Activated CD4-positive, alpha-beta T cell treated with anti-CD3 and anti-CD28 coated beads, Interleukin-2, Interleukin-6, amounts not matched to agents 100 ng/mL and 50 ng/mL, durations not matched to agents 16 hours and 8 hours (primary cell): ENCODE measurements at regions not wholly inside any gene's neighbourhood (a gene's known extent, or its start where the extent isn't known, plus 50 kb on each side); places are given as distances from the start of the nearest gene placed in this dataset.
"Not testable (repeated sequence)": the region's sequence is repeated elsewhere in the genome, so short reads cannot be mapped to it uniquely, and the experiment has no call there.

Experiments used
- DNase-seq: peaks from one replicate; pipeline ENCODE4 v3.0.0-alpha.2; 2020

DNA sequence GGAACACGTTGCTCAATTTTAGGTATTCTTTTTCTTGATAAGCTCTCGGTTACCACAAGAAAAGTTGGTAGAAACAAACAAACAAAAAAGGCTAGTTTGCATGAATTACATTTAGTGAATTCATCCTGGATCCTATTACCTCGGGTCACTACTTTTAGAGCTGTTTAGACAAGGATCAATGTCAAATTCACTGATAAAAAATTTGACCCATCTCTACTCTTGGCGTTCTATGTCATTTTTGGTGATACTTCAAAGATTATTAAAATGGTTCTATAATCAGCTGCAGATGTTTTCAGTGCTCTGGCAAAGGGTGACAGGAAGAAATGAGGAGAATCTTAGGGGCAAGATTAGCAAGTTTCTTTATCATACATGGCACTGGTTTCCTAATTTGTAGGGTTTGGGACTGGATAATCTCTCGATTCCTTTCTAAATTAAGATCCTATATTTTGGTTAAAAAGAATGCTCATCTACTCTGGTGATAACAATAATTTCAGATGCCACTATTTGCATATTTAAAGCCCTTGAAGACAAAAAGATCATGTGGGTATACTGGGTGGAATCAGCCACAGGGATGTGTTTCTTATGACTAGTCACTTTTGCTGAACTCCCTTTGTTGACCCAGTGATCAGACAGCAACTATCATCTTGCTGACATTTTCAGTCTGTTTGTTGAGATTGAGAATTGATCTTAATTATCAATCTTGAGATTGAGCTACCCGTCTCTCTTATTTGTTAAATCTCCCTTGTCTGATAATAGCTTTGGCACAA, 442.9 kb downstream of the AASDHPPT start:
- no peak for DNase-seq

DNA sequence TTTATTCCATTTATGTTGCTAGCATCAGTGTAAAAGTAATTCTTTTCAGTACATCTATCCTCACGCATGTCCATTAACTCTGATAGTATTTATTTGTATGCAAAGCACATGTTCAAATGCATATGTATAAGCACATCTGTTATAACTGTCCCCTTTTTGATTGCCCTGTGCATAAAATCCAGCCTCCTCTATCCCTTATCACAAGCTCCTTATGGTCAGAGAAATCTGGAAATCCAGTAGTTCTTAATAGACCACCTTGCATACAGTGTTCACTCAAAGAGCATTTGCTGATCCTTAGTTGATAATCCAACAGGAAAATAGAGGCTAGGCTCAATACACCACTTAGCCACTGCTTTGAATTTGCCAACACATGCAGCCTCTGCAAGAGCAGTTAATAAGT, 443.5 kb downstream of the AASDHPPT start:
- no peak for DNase-seq

DNA sequence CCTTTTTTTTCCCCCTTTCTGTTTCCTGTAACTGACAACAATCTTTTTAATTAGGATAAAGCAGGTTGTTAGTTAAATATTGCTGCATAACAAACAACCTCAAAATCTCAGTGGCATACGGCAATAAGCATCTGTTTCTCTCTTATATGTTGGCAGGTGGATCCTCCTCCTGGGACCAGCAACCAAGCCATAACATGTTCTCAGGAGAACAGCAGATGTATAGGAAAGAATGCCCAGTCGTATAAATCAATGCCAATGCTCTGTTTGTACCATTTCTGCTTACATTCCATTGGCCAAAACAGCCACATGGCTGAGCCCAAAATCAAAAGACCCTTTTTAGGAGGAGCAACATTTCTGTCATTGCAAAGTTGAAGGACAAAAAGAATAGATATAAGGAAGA, 445.7 kb downstream of the AASDHPPT start:
- DNase-seq: no peak

DNA sequence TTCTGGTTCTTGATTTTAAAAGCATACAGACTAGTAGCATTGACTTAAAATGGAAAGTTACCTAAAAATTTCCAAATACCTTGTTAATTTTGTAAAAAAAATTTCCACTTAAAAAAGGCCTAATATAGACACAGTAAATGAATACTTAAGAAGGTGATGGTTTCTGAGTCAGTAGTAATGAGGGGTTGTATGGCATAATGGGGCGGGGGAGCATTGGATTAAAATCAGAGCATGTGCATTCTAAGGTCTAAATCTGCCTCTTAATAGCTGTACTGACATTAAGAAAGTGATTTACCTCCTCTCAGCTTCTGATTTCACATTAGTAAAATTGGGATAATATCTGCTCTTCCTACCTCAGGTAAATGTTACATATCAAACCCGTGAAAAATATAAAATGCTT, 446.5 kb downstream of the AASDHPPT start:
- no peak for DNase-seq

DNA sequence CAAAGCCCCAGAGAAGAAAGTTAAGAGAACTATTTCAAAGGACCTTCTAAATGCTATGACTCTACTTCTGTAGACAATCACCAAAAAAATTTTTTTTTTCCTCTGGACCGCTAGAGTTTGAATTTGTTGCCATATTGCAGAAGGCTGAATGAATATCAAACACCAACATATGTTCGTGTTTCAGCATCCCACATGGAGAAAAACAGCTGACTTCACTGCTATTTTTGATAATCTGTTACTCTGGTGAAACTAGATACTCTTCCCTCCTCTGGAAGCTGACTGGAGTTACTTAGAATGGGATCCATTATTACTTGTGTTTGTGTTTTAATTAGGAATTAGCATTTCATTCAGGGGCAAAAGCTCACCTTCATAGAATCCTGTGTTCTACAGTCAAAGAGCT, 447.0 kb downstream of the AASDHPPT start:
- no peak for DNase-seq

DNA sequence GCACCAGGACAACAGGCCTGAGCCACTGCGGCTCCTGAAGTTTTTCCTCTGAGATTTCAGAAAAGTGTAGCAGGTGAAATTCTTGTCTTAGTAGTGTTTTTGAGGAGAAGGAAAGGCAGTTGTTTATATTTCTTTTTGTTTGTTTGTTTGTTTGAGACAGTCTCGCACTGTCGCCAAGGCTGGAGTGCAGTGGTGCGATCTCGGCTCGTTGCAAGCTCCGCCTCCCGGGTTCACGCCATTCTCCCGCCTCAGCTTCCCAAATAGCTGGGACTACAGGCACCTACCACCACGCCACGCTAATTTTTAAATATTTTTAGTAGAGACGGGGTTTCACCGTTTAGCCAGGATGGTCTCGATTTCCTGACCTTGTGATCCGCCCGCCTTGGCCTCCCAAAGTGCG, 454.2 kb downstream of the AASDHPPT start:
- not testable (repeated sequence) for DNase-seq

DNA sequence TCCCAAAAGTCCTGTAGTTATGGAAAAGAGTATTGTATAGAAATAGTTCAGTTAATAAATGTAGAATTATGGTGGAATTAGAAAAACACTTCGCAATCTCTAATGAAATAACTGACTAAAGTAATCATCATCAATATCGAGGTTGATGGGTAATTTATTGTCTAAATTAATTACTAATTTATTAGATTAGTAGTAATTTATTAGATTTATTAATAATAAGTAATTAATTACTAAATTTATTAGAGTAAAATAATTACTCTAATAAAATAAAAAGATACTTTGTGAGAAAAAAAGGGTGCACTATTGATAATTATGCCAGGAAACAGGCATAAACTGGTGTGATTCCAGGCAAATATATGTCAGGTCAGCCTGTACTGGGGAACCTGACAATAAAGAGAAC, 455.6 kb downstream of the AASDHPPT start:
- no peak for DNase-seq

DNA sequence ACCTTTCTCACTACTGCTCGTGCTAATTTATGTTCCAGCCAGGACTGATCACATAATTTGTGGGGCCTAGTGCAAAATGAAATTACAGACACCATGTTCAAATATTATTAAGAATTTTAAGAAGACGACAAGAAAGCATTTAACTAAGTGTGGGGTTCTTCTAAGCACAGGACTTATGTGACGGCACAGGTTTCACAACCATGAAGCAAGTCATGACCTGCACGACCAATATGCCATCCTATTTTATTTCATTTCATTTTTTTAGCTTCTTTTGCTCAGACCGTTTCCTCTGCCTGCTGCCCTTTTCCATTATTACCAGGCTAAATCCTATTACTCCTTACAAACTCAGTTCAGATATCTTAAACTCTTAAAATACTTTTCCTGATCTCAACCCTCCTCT, 462.5 kb downstream of the AASDHPPT start:
- DNase-seq: no peak

DNA sequence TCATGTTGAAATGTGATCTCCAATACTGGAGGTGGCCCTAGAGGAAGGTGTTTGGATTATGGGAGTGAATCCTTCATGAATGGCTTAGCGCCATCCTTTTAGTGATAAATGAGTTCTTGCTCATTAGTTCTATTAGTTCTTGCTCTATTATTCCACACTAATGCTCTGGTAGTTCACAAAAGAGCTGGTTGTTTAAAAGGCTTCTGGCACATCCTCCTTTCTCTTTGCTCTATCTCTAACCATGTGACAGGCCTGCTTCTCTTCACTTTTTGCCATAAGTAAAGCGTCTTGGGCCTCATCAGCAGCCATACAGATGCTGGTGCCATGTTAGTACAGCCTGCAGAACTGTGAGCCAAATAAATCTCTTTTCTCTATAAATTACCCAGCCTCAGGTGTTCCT, 469.9 kb downstream of the GUCY1A2 start:
- no peak for DNase-seq

DNA sequence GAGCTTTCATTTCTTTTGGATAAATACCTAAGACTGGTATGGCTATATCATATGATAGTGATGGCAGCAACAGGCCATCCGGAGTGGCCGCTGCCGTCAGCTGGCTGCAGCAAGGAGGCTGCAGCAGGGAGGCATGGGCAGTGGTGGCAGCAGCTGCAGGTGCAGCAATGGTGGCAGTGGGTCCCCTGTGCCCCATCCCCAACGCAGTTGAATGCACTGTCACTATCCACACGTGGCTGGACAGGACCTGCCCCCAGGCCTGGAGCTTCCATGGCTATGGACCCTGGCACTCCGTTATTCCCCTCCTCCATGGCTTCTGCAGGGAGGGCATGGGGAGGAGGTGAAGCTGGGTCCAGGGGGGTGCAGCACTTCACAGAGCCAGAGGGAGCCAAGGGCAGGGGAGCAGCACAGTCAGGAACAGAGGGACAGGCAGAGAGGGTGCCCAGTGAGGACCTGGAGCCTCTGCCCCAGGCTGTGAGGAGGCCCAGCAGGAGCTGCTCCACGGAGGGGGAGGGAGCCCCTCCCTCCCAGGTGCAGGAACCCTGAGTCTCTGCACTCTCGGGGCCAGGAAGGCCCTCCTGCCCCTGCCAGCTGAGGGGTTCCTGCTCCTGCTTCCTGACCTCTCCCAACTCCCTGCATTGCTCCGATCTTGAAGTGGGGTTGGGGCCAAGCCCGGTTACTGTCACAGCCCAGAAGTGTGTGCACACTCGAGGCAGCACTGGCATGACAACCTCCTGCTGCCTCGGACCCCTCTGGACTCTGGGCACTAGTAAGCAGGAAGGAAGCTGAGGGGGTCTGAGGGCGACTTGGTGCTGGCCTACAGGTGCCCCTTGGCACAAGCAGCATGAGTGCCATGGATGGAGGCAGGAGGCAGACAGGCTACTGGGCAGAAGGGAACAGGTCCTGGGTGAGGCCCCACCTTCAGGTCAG, 466.3 kb downstream of the GUCY1A2 start:
- DNase-seq: no peak

DNA sequence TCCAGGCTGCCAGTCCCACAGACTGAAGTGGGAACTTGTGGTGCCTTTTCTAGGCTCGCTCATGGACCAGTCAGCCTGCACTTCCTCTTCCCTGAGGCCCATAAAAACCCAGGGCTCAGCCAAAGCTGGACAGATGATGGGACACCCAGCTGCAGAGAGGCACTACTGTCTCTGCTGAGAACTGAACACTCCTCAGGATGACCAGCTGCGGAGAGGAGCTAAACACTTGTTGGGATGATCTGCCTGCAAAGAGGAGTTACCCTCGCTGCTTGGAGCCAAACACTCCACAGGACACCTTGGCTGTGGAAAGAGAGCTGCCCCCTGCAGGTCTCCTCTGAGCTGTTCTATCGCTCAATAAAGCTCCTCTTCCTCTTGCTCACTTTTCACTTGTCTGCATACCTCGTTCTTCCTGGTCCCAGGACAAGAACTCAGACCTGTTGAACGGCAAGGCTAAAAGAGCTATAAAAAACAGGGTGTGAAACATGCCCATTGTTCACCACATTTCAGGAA, 465.5 kb downstream of the GUCY1A2 start:
- no peak for DNase-seq

DNA sequence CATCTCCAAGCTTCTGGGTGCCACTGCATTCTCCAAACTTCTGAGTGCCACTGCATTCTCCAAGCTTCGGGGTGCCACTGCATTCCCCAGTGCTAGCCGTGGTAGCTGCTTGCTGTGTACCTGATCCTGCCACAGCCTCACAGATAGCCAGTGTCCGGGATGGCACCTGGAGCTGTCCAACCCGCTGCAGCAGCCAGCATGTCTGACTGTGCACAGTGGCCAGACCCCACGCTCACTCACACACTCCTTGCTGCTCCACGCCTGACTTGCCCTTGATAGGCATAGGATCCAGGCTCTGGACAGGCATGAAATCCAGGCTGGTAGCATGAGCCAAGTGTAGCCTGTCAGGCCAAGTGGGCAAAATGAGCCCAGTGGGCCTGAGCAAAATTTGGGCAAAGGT, 465.0 kb downstream of the GUCY1A2 start:
- no peak for DNase-seq

DNA sequence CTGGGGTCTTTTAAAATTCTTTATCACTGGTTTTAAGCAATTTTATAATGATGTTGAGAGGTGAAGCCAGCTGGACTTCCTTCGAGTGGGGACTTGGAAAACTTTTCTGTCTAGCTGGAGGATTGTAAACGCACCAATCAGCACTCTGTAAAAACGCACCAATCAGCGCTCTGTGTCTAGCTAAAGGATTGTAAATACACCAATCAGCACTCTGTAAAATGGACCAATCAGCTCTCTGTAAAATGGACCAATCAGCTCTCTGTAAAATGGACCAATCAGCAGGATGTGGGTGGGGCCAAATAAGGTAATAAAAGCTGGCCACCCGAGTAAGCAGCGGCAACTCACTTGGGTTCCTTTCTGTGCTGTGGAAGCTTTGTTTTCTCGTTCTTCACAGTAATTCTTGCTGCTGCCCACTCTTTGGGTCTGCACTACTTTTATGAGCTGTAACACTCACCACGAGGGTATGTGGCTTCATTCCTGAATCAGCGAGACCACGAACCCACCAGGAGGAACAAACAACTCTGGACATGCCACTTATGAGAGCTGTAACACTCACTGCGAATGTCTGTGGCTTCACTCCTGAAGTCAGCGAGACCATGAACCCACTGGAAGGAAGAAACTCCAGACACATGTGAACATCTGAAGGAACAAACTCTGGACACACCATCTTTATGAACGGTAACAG, 462.6 kb downstream of the GUCY1A2 start:
- not testable (repeated sequence) for DNase-seq

DNA sequence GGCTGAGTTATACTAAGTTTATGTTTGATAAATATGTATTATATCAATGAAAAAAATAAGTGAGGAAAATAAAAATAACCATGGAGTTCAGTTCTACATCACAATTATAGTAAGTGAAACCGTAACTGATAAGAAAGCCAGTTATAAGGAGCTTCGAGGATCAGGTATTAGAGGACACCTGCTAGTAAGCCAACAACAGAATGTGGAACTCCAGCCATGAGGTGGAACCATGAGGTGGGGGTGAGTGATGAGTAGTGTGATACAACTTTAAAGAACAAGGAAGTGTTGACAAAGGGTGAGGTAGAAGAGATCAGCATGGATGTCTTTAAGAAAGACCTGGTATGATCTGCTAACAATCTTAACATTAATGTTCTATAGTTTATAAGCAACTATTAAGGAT, 452.9 kb downstream of the GUCY1A2 start:
- DNase-seq: no peak

DNA sequence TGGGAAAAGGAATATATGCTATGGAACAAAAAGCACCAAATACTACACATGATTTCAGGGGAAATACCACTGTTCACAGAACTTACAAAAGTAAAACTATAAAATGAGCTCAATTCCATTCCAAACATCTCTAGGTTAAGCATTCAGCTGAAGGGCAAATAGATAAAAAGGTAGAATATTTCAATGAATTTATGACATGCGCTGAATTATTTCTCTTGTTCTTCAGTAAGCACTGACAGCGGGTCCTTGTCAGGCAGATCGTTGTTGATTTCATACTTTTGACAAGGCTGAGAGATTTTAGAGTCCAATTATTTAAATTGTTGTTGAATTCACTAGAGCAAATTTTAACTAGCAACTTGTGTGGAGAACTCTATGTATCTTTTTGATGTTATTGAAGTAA, 449.6 kb downstream of the GUCY1A2 start:
- no peak for DNase-seq

DNA sequence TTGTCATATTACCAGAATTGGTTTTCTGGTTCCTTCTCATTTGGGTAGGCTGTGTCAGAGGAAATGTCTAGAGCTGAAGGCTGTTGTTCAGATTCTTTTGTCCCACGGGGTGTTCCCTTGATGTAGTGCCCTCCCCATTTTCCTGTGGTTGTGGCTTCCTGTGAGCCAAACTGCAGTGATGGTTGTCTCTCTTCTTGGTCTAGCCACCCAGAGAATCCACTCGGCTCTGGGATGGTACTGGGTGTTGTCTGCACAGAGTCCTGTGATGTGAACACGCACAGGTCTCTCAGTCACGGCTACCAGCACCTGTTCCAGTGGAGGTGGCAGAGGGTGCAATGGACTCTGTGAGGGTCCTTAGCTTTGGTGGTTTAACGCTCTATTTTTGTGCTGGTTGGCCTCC, 440.9 kb downstream of the GUCY1A2 start:
- DNase-seq: not testable (repeated sequence)

DNA sequence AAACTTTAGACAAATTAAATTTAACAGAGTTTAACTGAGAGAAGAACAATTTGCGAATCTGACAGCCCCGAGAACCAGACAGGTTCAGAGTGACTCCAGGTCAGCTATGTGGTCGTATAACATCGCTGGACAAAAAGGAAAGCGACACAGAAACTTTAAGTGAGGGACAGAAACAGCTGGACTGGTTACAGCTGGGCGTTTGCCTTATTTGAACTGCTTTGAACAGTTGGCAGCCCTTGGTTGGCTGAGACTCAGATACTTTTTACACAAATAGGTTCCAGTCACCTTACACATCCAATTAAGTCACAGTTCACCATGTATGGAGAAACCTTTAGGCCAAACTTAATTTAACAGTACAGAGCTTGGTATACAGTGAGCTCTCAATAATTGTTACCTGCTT, 436.9 kb downstream of the GUCY1A2 start:
- DNase-seq: no peak

DNA sequence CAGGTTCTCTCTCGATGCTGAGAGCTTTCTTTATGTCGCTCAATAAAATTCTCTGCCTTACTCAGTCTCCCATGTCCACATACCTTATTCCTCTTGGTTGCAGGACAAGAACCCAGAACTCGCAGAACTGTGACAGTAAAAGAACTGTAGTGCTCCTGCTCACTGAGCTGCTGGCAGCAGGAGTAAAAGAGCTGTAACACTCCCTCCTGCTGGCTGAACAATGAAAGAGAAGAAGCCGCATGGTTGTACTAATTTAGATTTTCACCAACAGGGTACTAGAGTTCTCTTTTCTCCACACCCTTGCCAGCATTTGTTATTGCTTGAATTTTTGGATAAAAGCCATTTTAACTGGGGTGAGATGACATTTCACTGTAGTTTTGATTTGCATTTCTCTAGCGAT, 433.2 kb downstream of the GUCY1A2 start:
- DNase-seq: no peak

DNA sequence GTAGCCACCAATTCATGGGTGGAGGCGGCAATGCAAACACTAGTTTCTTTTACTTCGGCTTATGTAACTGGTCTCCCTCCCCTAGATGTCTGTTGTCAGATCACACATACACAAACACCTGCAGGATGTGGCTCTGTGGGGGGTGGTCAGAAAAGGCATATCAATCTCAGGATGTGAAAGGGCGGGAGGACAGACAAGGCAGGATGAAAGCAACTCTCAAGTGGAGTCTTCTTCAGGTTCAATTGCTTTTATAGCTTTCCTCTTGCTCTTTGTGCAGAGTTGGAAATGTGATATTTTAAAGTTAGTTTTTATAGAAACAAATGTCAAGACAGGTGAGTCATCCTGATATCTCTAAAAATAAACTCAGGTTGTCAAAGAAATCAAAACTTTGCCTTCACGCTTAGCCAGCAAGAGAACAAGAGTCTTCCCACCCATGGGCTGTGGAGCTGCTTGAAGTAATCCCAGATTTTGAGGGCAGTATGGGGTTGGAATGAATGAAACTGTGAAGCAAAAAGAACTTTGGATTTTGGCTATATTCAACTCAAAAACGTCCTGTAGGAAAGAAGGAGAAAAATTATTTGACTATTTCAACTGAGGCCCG, 423.4 kb downstream of the GUCY1A2 start:
- no peak for DNase-seq

DNA sequence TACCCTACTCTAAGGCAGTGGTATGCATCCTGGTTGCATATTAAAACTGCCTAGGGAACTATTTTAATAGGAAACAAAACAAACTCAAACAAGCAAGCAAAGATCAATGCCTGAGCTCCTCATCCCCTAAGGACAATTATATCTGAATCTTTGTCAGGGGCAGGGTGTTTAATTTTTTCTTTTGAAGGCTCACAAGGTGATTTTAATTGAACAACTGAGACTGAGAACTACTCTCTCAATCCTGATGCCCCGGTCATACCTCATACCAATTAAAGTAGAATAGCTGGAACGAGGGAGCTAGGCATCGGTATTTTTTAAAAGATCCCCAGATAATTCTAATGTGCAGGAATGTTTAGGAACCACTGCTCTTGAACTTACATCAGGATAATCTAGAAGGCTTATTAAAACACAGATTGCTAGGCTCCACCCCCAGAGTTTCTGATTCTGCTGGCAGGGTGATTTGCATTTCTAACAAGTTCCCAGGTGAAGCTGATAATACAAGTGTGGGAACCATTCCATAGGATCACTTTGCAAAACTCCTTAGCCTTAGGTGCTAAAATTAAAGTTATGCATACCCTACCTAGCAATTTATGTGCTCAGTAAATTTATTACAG, 416.5 kb downstream of the GUCY1A2 start:
- no peak for DNase-seq

DNA sequence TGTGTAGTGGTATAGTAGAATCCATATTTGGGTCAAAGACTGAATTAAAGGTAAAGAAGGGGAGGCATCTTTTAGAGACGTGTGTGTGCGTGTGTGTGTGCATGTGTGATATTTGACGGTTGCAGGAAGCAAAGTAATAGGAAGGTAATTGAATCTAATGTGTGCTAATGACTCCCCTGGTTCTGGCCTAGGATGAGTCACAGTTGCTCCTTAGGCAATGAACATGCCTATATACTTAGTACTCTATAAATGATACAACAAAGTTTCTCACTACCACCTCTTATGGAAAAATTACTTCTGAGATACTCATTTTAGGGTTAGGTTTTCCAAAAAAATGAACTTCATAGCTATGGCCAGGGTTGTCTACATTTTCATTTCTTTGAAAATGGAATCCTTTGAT, 409.6 kb downstream of the GUCY1A2 start:
- DNase-seq: no peak

DNA sequence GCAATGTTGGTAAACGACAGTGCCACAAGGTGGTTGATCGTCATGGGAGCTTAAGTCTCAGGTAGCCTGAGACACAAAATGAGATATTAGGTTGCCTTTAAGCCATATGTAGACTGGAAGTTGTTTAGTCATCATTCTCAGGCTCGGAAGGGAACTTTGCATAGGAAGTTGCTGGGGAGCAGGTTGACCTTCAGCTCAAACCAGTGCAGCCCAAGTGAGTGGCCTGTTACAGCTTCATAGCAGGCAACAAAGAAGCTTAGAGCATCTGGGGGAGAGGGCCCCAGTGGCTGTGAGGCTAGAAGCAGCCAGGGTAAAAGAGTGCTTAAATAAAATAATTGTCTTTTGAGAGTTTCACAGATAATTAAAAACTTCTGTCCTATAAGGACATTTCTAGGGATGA, 404.0 kb downstream of the GUCY1A2 start:
- DNase-seq: no peak
